ENCODE measurements at regions not wholly inside any gene's neighbourhood (a gene's known extent, or its start where the extent isn't known, plus 50 kb on each side); places are given as distances from the start of the nearest gene placed in this dataset.

DNA sequence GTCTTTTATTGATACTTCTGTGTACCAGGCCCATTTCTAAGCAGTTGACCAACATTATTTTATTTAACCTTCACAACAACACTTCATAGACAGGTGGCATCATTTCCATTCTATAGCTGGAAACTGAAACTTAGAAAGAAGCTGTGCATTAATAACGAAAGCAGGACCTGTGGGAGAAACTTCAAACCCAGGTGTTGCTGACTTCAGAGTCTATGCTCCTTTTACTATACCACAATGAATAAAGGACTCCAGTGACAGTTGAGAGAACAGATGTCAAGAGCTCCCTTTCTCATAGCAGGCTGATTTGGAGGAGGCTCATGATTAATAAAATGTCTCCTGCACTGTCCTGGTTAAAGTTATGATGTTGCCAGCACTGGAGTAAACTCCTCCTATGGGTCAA lies 56.6 kb upstream of the POU3F2 start:
- DNase-seq = no peak

DNA sequence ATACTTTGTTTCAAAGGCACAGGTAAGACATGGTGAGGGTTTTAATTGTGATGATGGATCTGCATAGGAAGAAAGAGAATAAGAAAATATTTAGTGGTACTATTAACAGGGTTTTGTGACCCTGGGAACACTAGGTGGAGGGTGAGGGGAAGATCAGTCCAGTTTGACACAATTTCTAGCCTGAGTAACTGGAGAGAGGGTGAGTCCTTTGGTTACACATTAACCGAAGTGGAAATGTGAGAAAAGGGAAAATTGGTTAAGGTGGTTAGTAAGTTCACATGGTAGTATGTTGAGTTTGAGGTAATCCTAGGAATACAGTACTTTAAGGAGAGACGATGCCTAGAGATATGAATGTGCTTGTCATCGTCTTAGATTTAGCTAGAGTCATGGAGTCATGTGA lies 54.8 kb upstream of the POU3F2 start:
- no peak for DNase-seq

DNA sequence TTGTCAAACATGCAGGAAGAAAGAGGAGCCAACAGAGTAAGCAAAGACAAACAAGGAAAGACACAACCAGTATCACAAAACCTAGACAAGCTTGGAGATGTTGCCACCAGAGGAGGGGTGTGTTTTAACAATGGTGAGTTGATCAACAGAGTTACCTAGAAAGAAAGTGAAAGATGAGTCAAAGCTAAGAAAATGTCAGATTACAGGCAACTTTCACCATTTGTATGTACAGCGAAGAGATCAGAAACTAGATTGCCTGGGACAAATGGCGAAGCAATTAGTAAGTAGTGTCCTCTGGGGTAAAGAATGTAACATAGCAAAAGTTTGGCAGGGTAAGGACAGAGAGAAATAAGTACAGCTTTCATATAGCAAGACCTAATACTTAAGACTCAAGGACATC lies 51.6 kb upstream of the POU3F2 start:
- no peak for DNase-seq

DNA sequence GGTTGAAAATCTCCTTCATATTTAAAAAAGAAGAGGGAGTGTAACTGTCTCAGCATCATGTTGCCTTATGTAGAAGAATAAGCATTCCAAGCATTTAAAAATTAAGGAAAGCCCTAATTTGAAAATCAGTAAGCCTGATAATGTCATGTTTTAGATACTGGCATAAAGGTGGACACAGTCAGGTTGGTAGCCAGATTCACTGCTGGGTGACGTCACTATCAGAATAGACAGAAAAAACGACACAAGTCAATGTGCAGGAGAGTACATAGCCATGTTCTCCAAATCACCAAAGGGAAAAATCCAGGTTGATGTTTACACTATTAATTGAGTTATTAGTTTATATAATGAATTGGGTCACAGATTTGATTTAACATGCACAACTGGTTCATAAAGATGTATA lies 50.8 kb upstream of the POU3F2 start:
- no peak for DNase-seq
